ENCODE measurements at regions not wholly inside any gene's neighbourhood (a gene's known extent, or its start where the extent isn't known, plus 50 kb on each side); places are given as distances from the start of the nearest gene placed in this dataset.

DNA sequence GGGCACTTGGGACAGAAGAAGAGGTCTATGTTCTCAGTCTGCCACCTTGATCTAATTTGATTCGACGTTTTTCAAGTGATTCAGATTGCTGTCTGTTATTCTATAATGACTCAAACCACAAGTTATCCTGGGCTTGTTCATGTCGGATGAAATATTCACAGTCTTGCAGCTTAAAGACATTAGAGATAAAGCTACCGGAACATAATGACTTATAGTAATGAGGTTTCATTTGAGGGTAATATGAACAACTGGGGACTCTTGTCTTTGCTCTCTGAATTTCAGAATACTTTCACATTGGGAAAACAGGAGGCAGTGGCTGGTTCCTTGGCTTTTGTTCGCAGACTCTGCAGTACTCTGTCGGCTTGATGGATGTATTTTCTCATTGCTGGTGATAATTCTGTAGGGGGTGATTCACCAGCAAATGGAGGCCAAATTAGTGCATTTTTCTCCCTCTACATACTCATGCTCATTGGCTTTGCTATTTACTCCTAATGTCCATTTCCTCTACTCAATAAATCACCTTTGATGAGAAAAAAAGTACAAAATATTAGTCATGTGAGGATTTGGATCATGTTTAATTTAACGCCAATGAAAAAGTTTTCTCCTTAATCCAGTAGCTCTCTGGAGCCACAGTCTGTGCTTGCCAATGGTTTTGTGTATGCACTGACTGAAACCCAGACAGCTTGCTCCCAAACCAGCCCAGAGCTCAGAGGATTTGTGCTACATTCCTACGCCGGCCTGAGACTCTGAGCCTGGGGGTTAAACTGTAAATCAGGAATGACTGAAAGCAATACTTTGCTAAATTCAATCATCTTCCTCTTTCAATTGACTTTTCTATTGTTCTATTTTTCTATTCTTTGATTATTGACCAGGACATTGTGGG, 154.7 kb upstream of the ANKH start:
- no peak for DNase-seq (ENCODE audit: low read depth in 2 of 3, low spot score in 2 of 3)

- DNase-seq (ENCODE audit: low read depth in 2 of 3, low spot score in 2 of 3) = no peak
These were observed 152.3 kb upstream of the ANKH start for GRCh38 chr5:15023846-15024245.

DNA sequence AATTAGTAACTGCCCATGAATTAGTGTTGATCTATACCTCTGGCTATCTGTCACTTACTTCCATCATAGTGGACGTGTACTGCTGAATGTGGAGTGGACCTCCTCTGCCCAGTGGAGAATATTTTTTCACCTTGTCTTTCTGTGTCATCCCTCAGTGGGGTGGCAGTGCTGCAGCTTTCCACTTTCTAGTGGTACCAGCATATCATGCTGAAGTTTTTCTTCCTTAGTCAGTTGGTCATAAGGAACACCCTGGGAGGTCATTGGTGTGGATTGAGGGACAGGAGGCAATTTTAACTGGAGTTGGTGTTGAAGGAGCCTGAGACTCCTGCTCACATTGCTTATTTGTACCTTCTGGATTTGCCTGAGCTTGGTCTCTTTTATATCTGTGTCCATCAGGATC, 151.7 kb upstream of the ANKH start:
- DNase-seq (ENCODE audit: low read depth in 2 of 3, low spot score in 2 of 3) = no peak

GRCh38 chr5:15021266-15022046, 149.9 kb upstream of the ANKH start:
- DNase-seq (ENCODE audit: low read depth in 2 of 3, low spot score in 2 of 3) = no peak

- no peak for DNase-seq (ENCODE audit: low read depth in 2 of 3, low spot score in 2 of 3)
These were observed 149.2 kb upstream of the ANKH start for GRCh38 chr5:15020736-15021135.

GRCh38 chr5:15014809-15015208, 143.2 kb upstream of the ANKH start:
- no peak for DNase-seq (ENCODE audit: low read depth in 2 of 3, low spot score in 2 of 3)

GRCh38 chr5:15013654-15014463, 142.3 kb upstream of the ANKH start:
- no peak for DNase-seq (ENCODE audit: low read depth in 2 of 3, low spot score in 2 of 3)

- DNase-seq (ENCODE audit: low read depth in 2 of 3, low spot score in 2 of 3) = no peak
These were observed 140.5 kb upstream of the ANKH start for GRCh38 chr5:15012061-15012460.

DNA sequence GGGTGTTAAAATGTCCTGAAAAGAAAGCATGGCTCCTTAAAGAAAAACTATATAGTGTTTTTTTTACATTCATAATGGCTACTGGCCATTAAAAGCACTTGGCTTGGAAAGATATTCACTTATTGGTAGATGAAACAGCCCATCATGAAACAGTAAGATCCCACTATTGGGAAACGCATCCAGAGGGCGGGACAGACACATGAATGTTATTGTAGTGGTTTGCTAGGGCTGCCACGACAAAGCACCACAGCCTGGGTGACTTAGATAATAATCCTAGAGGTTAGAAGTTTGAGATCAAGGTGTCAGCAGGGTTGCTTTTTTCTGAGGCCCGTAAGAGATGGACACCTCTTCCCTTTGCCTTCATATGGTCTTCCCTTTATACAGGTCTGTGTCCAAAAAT, 139.4 kb upstream of the ANKH start:
- DNase-seq (ENCODE audit: low read depth in 2 of 3, low spot score in 2 of 3) = no peak

DNA sequence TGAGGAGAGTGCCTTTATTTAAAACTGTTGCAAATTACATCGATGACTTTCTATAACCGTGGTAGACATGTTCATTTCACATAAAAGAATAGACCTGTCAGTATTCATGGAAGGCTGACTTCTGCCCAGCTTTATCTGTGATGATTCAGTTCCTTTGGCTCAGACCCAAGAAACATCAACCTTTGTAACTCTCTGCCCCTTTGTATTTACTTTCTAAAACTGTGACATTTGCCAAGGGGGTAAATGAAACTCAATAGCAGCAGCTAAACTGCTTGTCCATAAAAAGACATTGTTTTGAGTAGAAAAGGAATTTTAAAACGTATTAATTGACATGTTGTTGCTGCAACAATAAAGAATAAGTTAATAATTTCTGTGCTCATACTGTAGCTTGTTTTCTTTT, 137.8 kb upstream of the ANKH start:
- no peak for DNase-seq (ENCODE audit: low read depth in 2 of 3, low spot score in 2 of 3)

GRCh38 chr5:15008921-15009320, 137.3 kb upstream of the ANKH start:
- no peak for DNase-seq (ENCODE audit: low read depth in 2 of 3, low spot score in 2 of 3)

DNA sequence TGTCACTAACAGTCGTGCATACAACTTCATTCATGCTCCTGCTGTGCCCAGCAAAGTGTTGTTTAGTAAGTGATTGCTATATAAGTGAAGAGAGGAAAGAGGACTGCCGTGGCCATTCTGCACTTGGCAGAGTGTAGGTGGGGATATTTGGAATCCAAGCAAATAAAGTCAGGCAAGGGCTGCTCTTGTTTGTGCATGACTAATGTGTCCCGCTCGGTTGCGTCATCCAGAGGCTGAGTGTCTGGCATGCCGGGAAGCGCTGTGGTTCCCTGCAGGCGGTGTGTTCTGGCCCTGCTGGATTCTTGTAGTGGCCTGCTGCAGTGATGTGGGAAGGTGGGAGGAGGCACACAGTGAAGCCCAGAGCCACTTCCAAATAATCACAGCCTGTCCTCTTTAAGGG, 136.9 kb upstream of the ANKH start:
- DNase-seq (ENCODE audit: low read depth in 2 of 3, low spot score in 2 of 3) = no peak

DNA sequence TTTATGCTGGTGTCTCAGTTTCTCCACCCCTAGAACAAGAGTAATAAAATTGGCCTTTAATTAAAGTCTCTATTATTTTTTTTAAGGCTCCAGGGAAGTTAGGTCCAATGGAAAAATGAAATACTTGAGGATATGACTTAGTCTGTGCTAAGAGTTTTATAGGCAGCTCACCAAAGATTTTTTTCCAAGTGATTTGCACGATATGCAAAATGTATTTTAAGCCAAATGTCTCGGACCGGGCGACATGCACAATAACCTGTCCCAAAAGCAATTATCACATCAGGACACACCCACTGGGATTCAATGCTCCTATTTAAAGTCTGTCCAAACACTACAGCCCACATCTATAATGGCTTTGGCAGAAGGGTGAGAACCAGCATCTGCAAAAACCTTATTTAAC, 136.1 kb upstream of the ANKH start:
- no peak for DNase-seq (ENCODE audit: low read depth in 2 of 3, low spot score in 2 of 3)

DNA sequence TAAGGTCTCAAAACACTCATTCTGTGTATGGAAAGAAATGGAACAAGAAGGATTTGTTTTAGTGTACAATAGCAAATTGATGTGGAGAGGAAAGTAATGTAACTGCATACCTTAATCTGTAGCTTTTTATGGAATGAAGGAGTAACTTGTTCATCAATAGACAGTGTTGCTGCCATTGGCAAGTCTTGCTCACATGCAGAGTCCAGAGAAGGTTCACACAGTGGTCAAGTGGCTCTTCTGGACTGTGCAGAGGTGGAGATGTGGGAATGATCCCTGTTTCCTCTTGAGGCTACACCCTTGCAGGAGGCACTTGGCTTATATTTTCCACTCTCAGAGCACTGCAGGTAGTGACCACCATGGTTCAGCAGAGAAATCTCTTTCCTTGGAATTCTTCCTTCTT, 132.9 kb upstream of the ANKH start:
- DNase-seq (ENCODE audit: low read depth in 2 of 3, low spot score in 2 of 3) = no peak

- peak in 1 of 3 experiments; percentile 13 for DNase-seq (ENCODE audit: low read depth in 2 of 3, low spot score in 2 of 3)
These were observed 131.9 kb upstream of the ANKH start for GRCh38 chr5:15003511-15003920.

GRCh38 chr5:15002791-15003190, 131.2 kb upstream of the ANKH start:
- no peak for DNase-seq (ENCODE audit: low read depth in 2 of 3, low spot score in 2 of 3)

- no peak for DNase-seq (ENCODE audit: low read depth in 2 of 3, low spot score in 2 of 3)
These were observed 130.6 kb upstream of the ANKH start for GRCh38 chr5:15002173-15002572.

- DNase-seq (ENCODE audit: low read depth in 2 of 3, low spot score in 2 of 3) = no peak
These were observed 129.9 kb upstream of the ANKH start for GRCh38 chr5:15001517-15001916.

DNA sequence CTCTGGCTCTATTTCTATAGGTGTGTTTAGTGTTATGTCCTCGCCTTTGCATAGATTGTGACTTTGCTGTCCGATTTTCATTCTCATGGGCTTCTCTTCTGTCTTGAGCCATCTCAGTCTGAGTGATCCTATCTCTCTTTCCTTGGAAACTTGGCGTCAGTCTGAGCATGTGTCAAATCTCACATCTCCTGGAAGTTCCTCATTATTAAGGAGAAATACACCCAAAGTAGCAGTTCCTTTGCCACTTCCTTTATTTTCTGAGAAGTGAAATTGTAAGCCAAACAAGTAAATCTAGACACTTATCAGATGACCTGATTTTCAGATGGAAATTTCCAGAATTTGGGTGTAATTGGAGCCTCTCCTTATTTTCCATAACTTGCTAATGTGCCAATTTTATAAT, 126.9 kb upstream of the ANKH start:
- no peak for DNase-seq (ENCODE audit: low read depth in 2 of 3, low spot score in 2 of 3)

GRCh38 chr5:14996997-14997396, 125.4 kb upstream of the ANKH start:
- no peak for DNase-seq (ENCODE audit: low read depth in 2 of 3, low spot score in 2 of 3)

DNA sequence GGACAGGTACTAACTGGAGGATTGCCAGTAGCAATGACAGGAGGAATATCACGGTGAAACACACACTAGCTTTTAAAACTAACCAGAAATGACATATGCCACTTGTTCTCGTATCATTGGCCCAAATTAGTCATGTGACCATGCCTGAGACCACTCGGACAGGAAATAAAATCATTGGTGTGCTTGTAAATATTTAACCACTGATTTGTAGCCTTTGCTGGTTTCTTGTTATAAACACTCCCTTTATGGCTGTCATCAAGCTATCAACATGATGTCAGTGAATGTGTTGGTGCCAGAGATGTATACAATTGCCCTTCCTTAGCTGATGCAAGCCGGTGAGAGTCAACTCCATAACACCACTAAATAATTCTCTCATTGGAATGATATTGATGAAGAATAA, 123.7 kb upstream of the ANKH start:
- DNase-seq (ENCODE audit: low read depth in 2 of 3, low spot score in 2 of 3) = no peak

Measured in activated CD8-positive, alpha-beta memory T cell treated with anti-CD3 and anti-CD28 coated beads for 48 hours (primary cell).